Neuronal stem cell (in vitro differentiated cells): ENCODE measurements at regions not wholly inside any gene's neighbourhood (a gene's known extent, or its start where the extent isn't known, plus 50 kb on each side); places are given as distances from the start of the nearest gene placed in this dataset.

Experiments used
- DNase-seq: peaks from one replicate; pipeline ENCODE4 v3.0.0-alpha.2; 2013; ENCODE audit warnings: low spot score
- H2AFZ ChIP-seq: one replicate; pipeline ENCODE4 v1.6.1; 2013; ENCODE audit warnings: mild to moderate bottlenecking, low read length, inconsistent platforms
- H2AK5ac ChIP-seq: 2 replicates; pipeline ENCODE4 v1.6.1; 2013; ENCODE audit warnings: low read depth, mild to moderate bottlenecking, inconsistent platforms, low read length, moderate library complexity, mixed read lengths
- H2BK120ac ChIP-seq: 2 replicates; pipeline ENCODE4 v1.6.1; 2013; ENCODE audit warnings: low read depth, mild to moderate bottlenecking, inconsistent platforms, low read length, moderate library complexity, mixed read lengths
- H2BK12ac ChIP-seq: one replicate; pipeline ENCODE4 v1.6.1; 2013; ENCODE audit warnings: low read length, inconsistent platforms
- H2BK15ac ChIP-seq: 2 replicates; pipeline ENCODE4 v1.6.1; 2013; ENCODE audit warnings: mild to moderate bottlenecking, low read length, inconsistent platforms, mixed read lengths
- H2BK5ac ChIP-seq: one replicate; pipeline ENCODE4 v1.6.1; 2013; ENCODE audit warnings: inconsistent platforms, mild to moderate bottlenecking, low read length, moderate library complexity
- H3K14ac ChIP-seq: one replicate; pipeline ENCODE4 v1.6.1; 2013; ENCODE audit warnings: low read length, inconsistent platforms
- H3K18ac ChIP-seq: 2 replicates; pipeline ENCODE4 v1.6.1; 2013; ENCODE audit warnings: low read length, inconsistent platforms
- H3K23ac ChIP-seq: 2 replicates; pipeline ENCODE4 v1.6.1; 2013; ENCODE audit warnings: low read depth, mild to moderate bottlenecking, mixed read lengths, low read length, inconsistent platforms; ENCODE audit not compliant: poor library complexity
- H3K27ac ChIP-seq: replicated peaks from 3 replicates; pipeline ENCODE4 v1.5.1; 2013; ENCODE audit warnings: low read length, inconsistent platforms
- H3K27me3 ChIP-seq, 3 experiments: 2 replicates each; pipeline ENCODE4 v1.6.1; 2013; ENCODE audit warnings: low read length in 3 of 3, mild to moderate bottlenecking in 2 of 3, inconsistent platforms in 1 of 3, low read depth in 1 of 3, mixed read lengths in 1 of 3, moderate library complexity in 1 of 3; ENCODE audit not compliant: control insufficient read depth in 3 of 3, insufficient read depth in 3 of 3
- H3K36me3 ChIP-seq, 2 donors: replicated peaks in 1 of 2; 2 replicates each; pipeline ENCODE4 v1.6.1; 2013; ENCODE audit warnings: low read length in 2 of 2; ENCODE audit not compliant: control insufficient read depth in 2 of 2, insufficient read depth in 2 of 2
- H3K4ac ChIP-seq: 2 replicates; pipeline ENCODE4 v1.6.1; 2013; ENCODE audit warnings: inconsistent platforms, mild to moderate bottlenecking, low read length, moderate library complexity
- H3K4me1 ChIP-seq, 2 donors: 1 replicate in 1 of 2; 2 replicates in 1 of 2; pipeline ENCODE4 v1.6.1; 2013; ENCODE audit warnings: low read length in 2 of 2, low read depth in 1 of 2; ENCODE audit not compliant: control insufficient read depth in 2 of 2, insufficient read depth in 1 of 2
- H3K4me2 ChIP-seq: one replicate; pipeline ENCODE4 v1.6.1; 2013; ENCODE audit warnings: mild to moderate bottlenecking, low read length, inconsistent platforms; ENCODE audit not compliant: insufficient read depth, poor library complexity, severe bottlenecking
- H3K4me3 ChIP-seq, 2 donors: 2 replicates each; pipeline ENCODE4 v1.5.1; 2013; ENCODE audit warnings: low read length in 2 of 2, mild to moderate bottlenecking in 2 of 2, inconsistent platforms in 1 of 2, moderate library complexity in 1 of 2
- H3K79me1 ChIP-seq: one replicate; pipeline ENCODE4 v1.6.1; 2013; ENCODE audit warnings: low read depth, mild to moderate bottlenecking, inconsistent platforms, low read length, moderate library complexity
- H3K9ac ChIP-seq: one replicate; pipeline ENCODE4 v1.6.1; 2013; ENCODE audit warnings: mild to moderate bottlenecking, low read depth, low read length, inconsistent platforms; ENCODE audit not compliant: poor library complexity
- H3K9me3 ChIP-seq, 2 donors: replicated peaks in 1 of 2; 2 replicates each; pipeline versions ENCODE3 to v1.6.1; 2013; ENCODE audit warnings: low read length in 2 of 2, mild to moderate bottlenecking in 2 of 2, inconsistent platforms in 1 of 2, low read depth in 1 of 2, mixed read lengths in 1 of 2, moderate library complexity in 1 of 2; ENCODE audit not compliant: control insufficient read depth in 2 of 2, insufficient read depth in 1 of 2
- H4K8ac ChIP-seq: one replicate; pipeline ENCODE4 v1.6.1; 2013; ENCODE audit warnings: low read depth, mild to moderate bottlenecking, inconsistent platforms, low read length, moderate library complexity
- H4K91ac ChIP-seq: one replicate; pipeline ENCODE4 v1.6.1; 2013; ENCODE audit warnings: low read length, low read depth, mild to moderate bottlenecking, inconsistent platforms; ENCODE audit not compliant: poor library complexity
- WGBS, 2 donors: extraction: QIAGEN DNeasy Blood & Tissue Kit; methylation state at CpG; one replicate each; pipeline ENCODE4 v1.1.7; 2013; ENCODE audit warnings: missing lambda C conversion rate in 2 of 2, mixed read lengths in 1 of 2; ENCODE audit not compliant: insufficient read length in 2 of 2, insufficient replicate concordance in 1 of 2; ENCODE audit errors: extremely low coverage in 2 of 2; 5-methylcytosine and 5-hydroxymethylcytosine counted together

DNA sequence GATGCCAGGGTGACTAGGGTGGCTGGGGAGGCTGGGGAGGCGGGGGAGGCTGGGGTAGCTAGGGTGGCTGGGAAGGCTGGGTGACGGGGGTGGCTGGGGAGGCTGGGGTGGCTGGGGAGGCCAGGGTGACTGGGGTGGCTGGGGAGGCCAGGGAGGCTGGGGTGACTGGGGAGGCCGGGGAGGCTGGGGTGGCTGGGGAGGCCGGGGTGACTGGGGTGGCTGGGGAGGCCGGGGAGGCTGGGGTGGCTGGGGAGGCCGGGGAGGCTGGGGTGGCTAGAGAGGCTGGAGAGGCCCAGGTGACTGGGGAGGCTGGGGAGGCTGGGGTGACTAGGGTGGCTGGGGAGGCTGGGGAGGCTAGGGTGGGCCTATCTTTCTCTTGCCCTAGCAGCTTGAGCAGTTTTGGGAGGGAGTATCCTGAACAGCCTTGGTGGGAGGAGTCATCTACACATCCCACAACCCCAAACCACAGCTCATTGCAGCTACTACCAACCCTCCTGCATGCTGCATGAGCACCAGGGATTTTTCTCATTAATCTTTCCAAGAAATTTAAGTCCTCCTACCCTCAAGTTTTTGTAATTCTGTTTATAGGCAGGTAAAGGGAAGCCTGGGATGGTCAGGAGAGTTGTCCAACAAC is 203.2 kb upstream of the IRX1 start:
- Histone ChIP-seq H3K9ac (no peak overlapping the region), H3K27ac (no peak overlapping the region), H3K9me3 (no peaks in the 10 kb centered on the region), H3K4ac (no peak overlapping the region), H4K91ac (no peak overlapping the region), H3K4me1 (peaks cover 4 to 16% of the 10 kb centered on the region in 2 donors), H3K79me1 (no peaks in the 10 kb centered on the region), H2BK12ac (no peak overlapping the region), H3K14ac (no peak overlapping the region), H3K4me2 (no peak overlapping the region), H3K27me3 (peaks cover 0 to 2% (median 0%) of the 10 kb centered on the region in 3 experiments), H2AFZ (no peak overlapping the region), H3K18ac (no peak overlapping the region), H2BK120ac (no peak overlapping the region), H2BK15ac (no peak overlapping the region), H2AK5ac (no peak overlapping the region), H4K8ac (no peak overlapping the region), H3K23ac (no peak overlapping the region), H3K4me3 (no peak overlapping the region), H2BK5ac (no peak overlapping the region), H3K36me3 (no peaks in the 10 kb centered on the region)
- WGBS, 2 donors, result no CpG with 5 or more reads among the region's 6 CpGs
- DNase-seq, result no peak

DNA sequence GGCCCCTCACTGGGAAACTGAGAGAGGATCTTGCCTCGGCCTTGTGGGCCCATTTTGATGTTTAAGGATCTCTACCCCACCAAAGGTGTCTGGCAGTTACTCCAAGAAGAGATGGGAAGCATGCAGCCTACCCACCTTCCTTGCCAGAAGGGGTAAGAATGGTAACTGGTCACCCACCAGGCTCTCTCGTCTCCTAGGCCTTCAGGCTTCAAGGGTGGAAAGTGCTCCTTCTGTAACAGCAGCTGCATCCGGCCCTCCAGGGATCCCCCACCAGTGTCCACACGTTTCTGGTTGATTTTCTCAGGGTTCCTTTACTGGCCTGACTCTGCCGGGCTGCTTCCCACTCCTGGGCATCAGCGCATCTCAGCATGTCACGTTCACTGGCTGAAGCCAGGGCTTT is 204.4 kb upstream of the IRX1 start:
- Histone ChIP-seq H2BK120ac (no peak overlapping the region), H2AFZ (no peak overlapping the region), H3K18ac (no peak overlapping the region), H3K4me1 (peaks cover 4 to 18% of the 10 kb centered on the region in 2 donors), H3K27me3 (peaks cover 0 to 2% (median 0%) of the 10 kb centered on the region in 3 experiments), H3K9ac (no peak overlapping the region), H4K91ac (no peak overlapping the region), H2BK12ac (no peak overlapping the region), H3K9me3 (no peaks in the 10 kb centered on the region), H3K27ac (no peak overlapping the region), H3K4ac (no peak overlapping the region), H3K4me2 (no peak overlapping the region), H4K8ac (no peak overlapping the region), H2BK5ac (no peak overlapping the region), H3K79me1 (no peaks in the 10 kb centered on the region), H3K36me3 (no peaks in the 10 kb centered on the region), H2BK15ac (no peak overlapping the region), H2AK5ac (no peak overlapping the region), H3K4me3 (no peak overlapping the region), H3K23ac (no peak overlapping the region), H3K14ac (no peak overlapping the region)
- no peak for DNase-seq
- no CpG with 5 or more reads among the region's 7 CpGs for WGBS, 2 donors

DNA sequence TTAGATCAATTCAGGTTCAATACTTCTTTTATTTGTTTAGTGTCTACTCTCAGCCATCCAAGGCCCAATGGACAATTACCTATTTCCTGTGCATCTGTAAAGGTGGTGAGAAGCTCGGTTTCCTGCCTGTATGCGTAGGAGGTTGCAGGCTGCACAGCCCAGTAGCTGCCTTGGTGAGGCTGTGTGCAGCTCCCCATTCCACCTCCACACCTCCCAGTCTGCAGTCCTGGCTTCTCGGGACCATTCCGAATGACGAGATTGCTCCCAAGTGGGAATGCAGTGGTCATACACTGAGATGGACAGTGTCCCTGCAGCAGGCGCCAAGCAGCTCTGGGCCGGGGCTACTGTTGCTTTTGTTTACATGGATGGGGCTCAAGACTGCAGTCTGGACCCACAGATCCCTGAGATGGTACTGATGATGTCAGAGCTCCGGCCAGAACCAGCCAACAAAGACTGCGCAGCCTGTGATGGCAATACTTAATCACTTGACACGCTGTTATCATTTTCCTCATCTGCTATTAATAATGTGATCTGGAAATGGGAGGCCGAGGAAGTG is 206.1 kb upstream of the IRX1 start:
- no CpG with 5 or more reads among the region's 11 CpGs for WGBS, 2 donors
- no peak overlapping the region for H3K14ac ChIP-seq
- H2AK5ac ChIP-seq, result no peak overlapping the region

DNA sequence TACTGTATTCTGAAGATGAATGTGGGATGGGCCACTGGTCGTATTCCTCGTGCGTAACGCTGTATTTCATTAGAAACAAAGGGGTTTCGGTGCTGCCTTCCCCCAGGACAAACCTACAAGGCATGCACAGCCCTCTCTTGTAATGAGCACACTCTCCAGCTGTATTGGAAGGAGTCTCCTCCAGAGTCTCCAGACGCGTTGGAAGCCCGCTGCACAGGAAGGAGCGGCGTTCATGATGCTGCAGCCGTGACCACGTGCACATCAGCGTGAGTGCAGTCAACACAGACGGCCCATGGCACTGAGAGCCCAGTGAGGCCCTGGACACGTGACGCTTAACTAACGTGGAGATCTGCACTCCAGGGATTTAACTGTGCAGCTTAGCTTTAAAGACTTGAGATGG is 209.0 kb upstream of the IRX1 start:
- Histone ChIP-seq H3K23ac (peak overlapping the region; percentile 51), H4K8ac (no peak overlapping the region), H2BK120ac (no peak overlapping the region), H3K27ac (no peak overlapping the region), H3K4me2 (no peak overlapping the region), H3K18ac (no peak overlapping the region), H3K4ac (no peak overlapping the region), H3K14ac (no peak overlapping the region), H3K36me3 (no peaks in the 10 kb centered on the region), H3K9me3 (no peaks in the 10 kb centered on the region), H2AK5ac (no peak overlapping the region), H4K91ac (no peak overlapping the region), H2BK15ac (no peak overlapping the region), H2BK5ac (no peak overlapping the region), H2AFZ (no peak overlapping the region), H3K4me1 (peaks cover 0 to 1% of the 10 kb centered on the region in 2 donors), H2BK12ac (no peak overlapping the region), H3K79me1 (no peaks in the 10 kb centered on the region), H3K9ac (no peak overlapping the region), H3K4me3 (no peak overlapping the region), H3K27me3 (peaks cover 0 to under 1% (median 0%) of the 10 kb centered on the region in 3 experiments)
- no peak for DNase-seq
- no CpG with 5 or more reads among the region's 17 CpGs for WGBS, 2 donors

More for the DNA sequence above, 206.1 kb upstream of the IRX1 start:
- H3K9ac ChIP-seq, result no peak overlapping the region
- H4K91ac ChIP-seq, result no peak overlapping the region
- no peak overlapping the region for H2BK120ac ChIP-seq
- no peaks in the 10 kb centered on the region for H3K9me3 ChIP-seq
- no peak overlapping the region for H3K27ac ChIP-seq
- no peaks in the 10 kb centered on the region for H3K36me3 ChIP-seq
- H4K8ac ChIP-seq, result no peak overlapping the region
- DNase-seq, result no peak
- no peak overlapping the region for H3K23ac ChIP-seq
- peaks cover 0 to 13% of the 10 kb centered on the region in 2 donors for H3K4me1 ChIP-seq
- H2AFZ ChIP-seq, result peak overlapping the region; percentile 29
- H2BK15ac ChIP-seq, result no peak overlapping the region
- H3K79me1 ChIP-seq, result no peaks in the 10 kb centered on the region
- H2BK5ac ChIP-seq, result no peak overlapping the region
- peaks cover 0 to 2% (median 0%) of the 10 kb centered on the region in 3 experiments for H3K27me3 ChIP-seq
- no peak overlapping the region for H3K4me2 ChIP-seq
- no peak overlapping the region for H3K4me3 ChIP-seq
- no peak overlapping the region for H2BK12ac ChIP-seq
- no peak overlapping the region for H3K4ac ChIP-seq
- peak overlapping the region; percentile 51 for H3K18ac ChIP-seq
